HepG2 (cell line): ENCODE measurements at regions not wholly inside any gene's neighbourhood (a gene's known extent, or its start where the extent isn't known, plus 50 kb on each side); places are given as distances from the start of the nearest gene placed in this dataset.

Experiments
- CTCF ChIP-seq: sonication (generic); formaldehyde crosslinking; IDR thresholded peaks from 2 replicates; pipeline ENCODE4 v1.5.0; 2020; ENCODE audit warnings: mild to moderate bottlenecking, missing genetic modification reagents, moderate library complexity
- E2F5 ChIP-seq: sonication (generic); formaldehyde crosslinking; conservative IDR thresholded peaks from 2 replicates; pipeline ENCODE4 v1.4.0; 2020; ENCODE audit warnings: missing genetic modification reagents
- TFAP4 ChIP-seq: sonication (generic); IDR thresholded peaks from 2 replicates; pipeline ENCODE4 v1.6.1; 2016; ENCODE audit warnings: low read depth, borderline replicate concordance
- ZBTB46 ChIP-seq: sonication (generic); formaldehyde crosslinking; IDR thresholded peaks from 2 replicates; pipeline ENCODE4 v1.4.0; 2020; ENCODE audit warnings: mild to moderate bottlenecking, missing genetic modification reagents, borderline replicate concordance
- ZNF143 ChIP-seq: sonication (generic); formaldehyde crosslinking; IDR thresholded peaks from 2 replicates; pipeline ENCODE4 v1.4.0; 2020; ENCODE audit warnings: missing genetic modification reagents

GRCh38 chr1:47676311-47677054, 238.6 kb downstream of the FOXD2 start:
- no peak for TF ChIP-seq CTCF (CRISPR knock-in tag)
- TF ChIP-seq ZNF143 (CRISPR knock-in tag): no peak
- TF ChIP-seq TFAP4: no peak
- TF ChIP-seq ZBTB46: no peak
- no peak for TF ChIP-seq E2F5 (CRISPR knock-in tag)
